Upper lobe of left lung (tissue), 6 donors: ENCODE measurements at regions not wholly inside any gene's neighbourhood (a gene's known extent, or its start where the extent isn't known, plus 50 kb on each side); places are given as distances from the start of the nearest gene placed in this dataset.

ENCODE experiments used
- ATAC-seq, 2 donors: fragments of 200-7000 bp; cut with Tn5 transposase; one replicate each; pipeline ENCODE4 v1.9.1; 2022; ENCODE audit warnings: mild to moderate bottlenecking in 2 of 2, moderate library complexity in 2 of 2; ENCODE audit not compliant: low FRiP score in 2 of 2
- DNase-seq, 2 donors: peaks; one replicate each; pipeline ENCODE4 v3.0.0-alpha.2; 2019 to 2020
- H3K27ac ChIP-seq, 4 donors: fragments of 200-600 bp; sonication (generic); one replicate each; pipeline ENCODE4 v1.5.1; 2016 to 2019
- H3K27me3 ChIP-seq, 4 donors: fragments of 200-600 bp; sonication (generic); one replicate each; pipeline ENCODE4 v1.5.1; 2017 to 2019
- H3K36me3 ChIP-seq, 4 donors: fragments of 200-600 bp; sonication (generic); one replicate each; pipeline ENCODE4 v1.5.1; 2016 to 2019
- H3K4me1 ChIP-seq, 4 donors: fragments of 200-600 bp; sonication (generic); one replicate each; pipeline ENCODE4 v1.5.1; 2018 to 2019
- H3K4me3 ChIP-seq, 4 donors: fragments of 200-600 bp; sonication (generic); one replicate each; pipeline ENCODE4 v1.5.1; 2017 to 2019; ENCODE audit warnings: mild to moderate bottlenecking in 2 of 4, moderate library complexity in 1 of 4
- H3K9me3 ChIP-seq, 4 donors: fragments of 200-600 bp; sonication (generic); one replicate each; pipeline ENCODE4 v1.5.1; 2018 to 2019
- EP300 ChIP-seq, 4 donors: sonication (generic); formaldehyde crosslinking; IDR thresholded peaks; one replicate each; pipeline ENCODE4 v1.5.1; 2017; ENCODE audit warnings: antibody characterized with exemption in 4 of 4, control low read depth in 2 of 4
- POLR2A ChIP-seq, 4 donors: fragments of 450-650 bp; IDR thresholded peaks; one replicate each; pipeline ENCODE4 v1.5.1; 2016 to 2017; ENCODE audit warnings: antibody characterized with exemption in 4 of 4, mild to moderate bottlenecking in 2 of 4
- POLR2AphosphoS5 ChIP-seq, 2 donors: sonication (generic); formaldehyde crosslinking; IDR thresholded peaks; one replicate each; pipeline ENCODE4 v1.5.1; 2017; ENCODE audit warnings: antibody characterized with exemption in 2 of 2
- WGBS, 2 donors: methylation state at CpG; one replicate each; pipeline ENCODE4 v1.1.5; 2017 to 2018; 5-methylcytosine and 5-hydroxymethylcytosine counted together
- TF ChIP-seq, protein P1 (sequence below), 6 experiments: fragments of 450-650 bp in 4 of 6; fragments of 200-600 bp in 2 of 6; sonication (generic) in 2 of 6; IDR thresholded peaks; one replicate each; pipeline ENCODE4 v1.5.1; 2016 to 2019; ENCODE audit warnings: antibody characterized with exemption in 6 of 6
- donor health status: DM: no; HTN: no; CAD: no; lungs with moderate emphysema.
- donor health status: DM: no; HTN: yes; CAD: no; lungs with severe emphysema.

DNA sequence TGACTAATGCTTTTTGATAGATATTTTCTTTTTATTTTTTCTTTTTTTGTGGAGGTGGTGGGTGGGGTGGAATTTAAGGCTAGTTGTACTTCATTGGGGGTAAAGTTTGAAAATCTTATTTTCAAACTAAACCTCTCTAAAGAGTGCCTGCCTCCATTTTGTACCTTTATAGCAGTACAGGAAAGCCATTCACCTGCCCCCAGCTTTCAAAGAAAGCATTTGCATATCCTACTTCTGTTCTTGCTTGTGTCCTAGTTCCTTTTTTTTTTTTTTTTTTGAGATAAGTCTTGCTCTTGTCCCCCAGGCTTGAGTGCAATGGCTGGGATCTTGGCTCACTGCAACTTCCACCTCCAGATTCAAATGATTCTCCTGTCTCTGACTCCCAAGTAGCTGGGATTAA lies 766.2 kb upstream of the LRRC4C start:
- no peaks in the 10 kb centered on the region for H3K36me3 ChIP-seq
- TF ChIP-seq, protein P1, sequence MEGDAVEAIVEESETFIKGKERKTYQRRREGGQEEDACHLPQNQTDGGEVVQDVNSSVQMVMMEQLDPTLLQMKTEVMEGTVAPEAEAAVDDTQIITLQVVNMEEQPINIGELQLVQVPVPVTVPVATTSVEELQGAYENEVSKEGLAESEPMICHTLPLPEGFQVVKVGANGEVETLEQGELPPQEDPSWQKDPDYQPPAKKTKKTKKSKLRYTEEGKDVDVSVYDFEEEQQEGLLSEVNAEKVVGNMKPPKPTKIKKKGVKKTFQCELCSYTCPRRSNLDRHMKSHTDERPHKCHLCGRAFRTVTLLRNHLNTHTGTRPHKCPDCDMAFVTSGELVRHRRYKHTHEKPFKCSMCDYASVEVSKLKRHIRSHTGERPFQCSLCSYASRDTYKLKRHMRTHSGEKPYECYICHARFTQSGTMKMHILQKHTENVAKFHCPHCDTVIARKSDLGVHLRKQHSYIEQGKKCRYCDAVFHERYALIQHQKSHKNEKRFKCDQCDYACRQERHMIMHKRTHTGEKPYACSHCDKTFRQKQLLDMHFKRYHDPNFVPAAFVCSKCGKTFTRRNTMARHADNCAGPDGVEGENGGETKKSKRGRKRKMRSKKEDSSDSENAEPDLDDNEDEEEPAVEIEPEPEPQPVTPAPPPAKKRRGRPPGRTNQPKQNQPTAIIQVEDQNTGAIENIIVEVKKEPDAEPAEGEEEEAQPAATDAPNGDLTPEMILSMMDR (IDR thresholded peaks at IDR 0.05) = no peak
- TF ChIP-seq POLR2AphosphoS5 (IDR thresholded peaks at IDR 0.05) (no peak), POLR2A (IDR thresholded peaks at IDR 0.05) (no peak)
- H3K4me1 ChIP-seq = no peaks in the 10 kb centered on the region
- H3K4me3 ChIP-seq = no peak overlapping the region
- ATAC-seq (no peak), DNase-seq (no peak)
- no peaks in the 10 kb centered on the region for H3K9me3 ChIP-seq
- H3K27me3 ChIP-seq = no peaks in the 10 kb centered on the region
- no peak overlapping the region for H3K27ac ChIP-seq

DNA sequence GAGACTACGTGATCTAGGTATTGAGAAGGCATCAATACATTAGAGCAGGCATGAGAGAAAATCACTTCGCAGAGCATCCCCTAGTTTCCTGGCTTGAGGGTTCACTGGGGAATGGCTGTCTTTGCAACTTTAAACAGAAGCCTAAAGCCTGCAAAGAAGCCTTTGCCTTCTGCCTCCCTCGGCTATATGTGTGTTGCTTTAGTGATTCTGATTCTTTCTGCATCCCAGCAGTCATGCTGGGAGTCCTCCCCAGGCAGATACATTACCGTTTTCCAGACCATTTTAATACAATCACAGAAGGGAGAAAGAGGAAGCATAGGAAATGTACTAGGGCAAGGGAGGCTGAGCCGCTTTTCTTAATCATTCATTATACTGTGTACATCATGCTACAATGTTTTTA lies 773.2 kb upstream of the LRRC4C start:
- 50 to 61% methylated on average over 5 of the region's 5 CpGs for WGBS, 2 donors

DNA sequence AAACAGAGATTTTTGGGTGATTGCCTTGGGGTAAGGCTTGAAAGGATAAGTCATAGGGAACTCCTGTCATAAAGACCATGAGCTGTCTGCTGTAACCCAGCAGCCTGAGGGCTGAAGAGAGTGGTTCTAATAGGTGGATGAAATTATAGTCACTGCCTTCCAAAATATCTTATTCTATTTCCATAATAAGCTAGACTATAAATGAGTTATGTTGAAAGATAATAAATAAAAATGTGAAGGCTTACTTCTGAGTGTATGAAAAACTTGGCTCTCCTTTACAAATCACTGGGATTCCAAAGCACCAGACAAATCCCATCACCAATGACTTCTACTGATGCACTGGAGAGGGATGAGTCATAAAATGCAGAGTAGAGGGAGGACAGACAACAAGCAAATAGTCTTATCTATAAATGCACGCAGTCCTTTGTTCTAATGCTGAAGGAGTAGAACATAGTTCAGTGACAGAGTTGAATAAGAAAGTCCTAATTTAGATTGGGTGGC lies 775.0 kb upstream of the LRRC4C start:
- H3K36me3 ChIP-seq = no peaks in the 10 kb centered on the region
- DNase-seq (no peak), ATAC-seq (no peak)
- no peak overlapping the region for H3K27ac ChIP-seq
- no peaks in the 10 kb centered on the region for H3K4me1 ChIP-seq
- H3K27me3 ChIP-seq = no peaks in the 10 kb centered on the region
- no peaks in the 10 kb centered on the region for H3K9me3 ChIP-seq
- 56 to 60% methylated on average over 1 of the region's 1 CpG for WGBS, 2 donors
- TF ChIP-seq, protein P1 (IDR thresholded peaks at IDR 0.05) = no peak
- TF ChIP-seq POLR2A (IDR thresholded peaks at IDR 0.05) (no peak), EP300 (IDR thresholded peaks at IDR 0.05) (no peak), POLR2AphosphoS5 (IDR thresholded peaks at IDR 0.05) (no peak)
- no peak overlapping the region for H3K4me3 ChIP-seq

More for the DNA sequence above, 773.2 kb upstream of the LRRC4C start:
- no peak for ATAC-seq
- H3K9me3 ChIP-seq = no peaks in the 10 kb centered on the region
- TF ChIP-seq, protein P1 (IDR thresholded peaks at IDR 0.05) = no peak
- TF ChIP-seq POLR2AphosphoS5 (IDR thresholded peaks at IDR 0.05) (no peak), POLR2A (IDR thresholded peaks at IDR 0.05) (no peak), EP300 (IDR thresholded peaks at IDR 0.05) (no peak)
- no peak overlapping the region for H3K27ac ChIP-seq
- H3K4me1 ChIP-seq = no peaks in the 10 kb centered on the region
- H3K27me3 ChIP-seq = no peaks in the 10 kb centered on the region
- no peak for DNase-seq
- H3K36me3 ChIP-seq = no peaks in the 10 kb centered on the region
- H3K4me3 ChIP-seq = no peak overlapping the region

DNA sequence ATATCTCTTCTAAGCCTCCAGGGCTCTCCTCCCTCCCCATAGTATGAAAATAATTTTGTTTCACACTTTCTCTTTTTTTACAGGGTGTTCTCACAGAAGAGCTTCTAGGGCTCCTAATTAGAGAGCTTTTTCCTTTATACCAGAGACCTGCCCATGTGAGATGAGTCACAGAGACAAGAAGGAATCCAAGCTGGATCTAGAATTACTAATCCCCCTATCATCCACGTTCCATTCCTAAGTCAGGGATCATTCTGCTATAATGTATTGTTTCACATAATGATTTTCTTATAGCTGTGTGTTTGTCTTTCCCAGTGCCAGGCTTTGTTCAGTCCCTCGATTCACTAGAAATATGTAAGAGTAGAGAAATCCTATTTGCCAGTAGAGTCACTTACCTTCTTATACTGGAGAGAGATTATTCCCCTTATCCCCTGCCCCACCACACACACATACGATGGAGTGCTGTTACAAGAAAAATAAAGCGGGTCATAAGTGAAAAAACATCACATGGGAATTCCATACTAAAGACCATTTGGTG lies 778.3 kb upstream of the LRRC4C start:
- TF ChIP-seq EP300 (IDR thresholded peaks at IDR 0.05) = no peak
- no peak for TF ChIP-seq POLR2AphosphoS5 (IDR thresholded peaks at IDR 0.05)
- no peak for TF ChIP-seq POLR2A (IDR thresholded peaks at IDR 0.05)
- TF ChIP-seq, protein P1 (IDR thresholded peaks at IDR 0.05) = no peak
- DNase-seq (no peak), ATAC-seq (no peak)
- H3K4me1 ChIP-seq = no peaks in the 10 kb centered on the region
- no peaks in the 10 kb centered on the region for H3K36me3 ChIP-seq
- no peaks in the 10 kb centered on the region for H3K9me3 ChIP-seq
- no peaks in the 10 kb centered on the region for H3K27me3 ChIP-seq
- no peak overlapping the region for H3K4me3 ChIP-seq
- no peak overlapping the region for H3K27ac ChIP-seq
- 82 to 83% methylated on average over 4 of the region's 4 CpGs for WGBS, 2 donors

DNA sequence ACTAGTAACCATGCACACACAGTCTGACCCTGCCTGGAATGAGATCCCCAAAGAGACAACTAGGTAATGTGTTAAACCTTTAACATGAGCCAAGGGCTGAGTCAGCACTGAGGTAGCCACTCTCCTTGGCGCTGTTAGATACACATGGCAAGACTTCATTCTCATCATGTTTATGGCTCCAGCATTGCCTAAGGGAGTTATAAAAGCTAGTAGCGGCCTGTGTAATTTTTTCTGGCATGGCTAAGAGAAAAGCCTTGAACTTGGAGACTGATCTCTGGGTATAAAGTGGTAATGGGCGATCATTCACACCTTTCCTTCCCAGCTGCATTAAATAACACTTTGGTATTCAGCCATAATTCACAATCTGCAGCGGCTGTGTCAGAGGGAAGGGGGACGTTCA lies 779.7 kb upstream of the LRRC4C start:
- Histone ChIP-seq H3K27ac (no peak overlapping the region), H3K4me1 (no peaks in the 10 kb centered on the region), H3K27me3 (no peaks in the 10 kb centered on the region), H3K9me3 (no peaks in the 10 kb centered on the region), H3K4me3 (no peak overlapping the region), H3K36me3 (no peaks in the 10 kb centered on the region)
- ATAC-seq = peak in 1 of 2 donors; percentile 67
- DNase-seq = no peak
- WGBS, 2 donors = 66 to 79% methylated on average over 3 to 5 of the region's 5 CpGs
- TF ChIP-seq, protein P1 (IDR thresholded peaks at IDR 0.05) = no peak
- TF ChIP-seq POLR2AphosphoS5 (IDR thresholded peaks at IDR 0.05) = no peak
- TF ChIP-seq EP300 (IDR thresholded peaks at IDR 0.05) = no peak
- TF ChIP-seq POLR2A (IDR thresholded peaks at IDR 0.05) = no peak
